GM23338 (cell line): ENCODE measurements at regions not wholly inside any gene's neighbourhood (a gene's known extent, or its start where the extent isn't known, plus 50 kb on each side); places are given as distances from the start of the nearest gene placed in this dataset.

Experiments
- ATAC-seq: fragments of 200-7000 bp; cut with Tn5 transposase; 3 replicates; pipeline ENCODE4 v1.9.1; 2020
- DNase-seq: peaks from one replicate; pipeline ENCODE4 v3.0.0-alpha.2; 2015; ENCODE audit warnings: low spot score
- H2AFZ ChIP-seq: fragments of 200-600 bp; sonication (generic); 2 replicates; pipeline ENCODE4 v1.8.0; 2016; ENCODE audit warnings: antibody characterized with exemption, mild to moderate bottlenecking, moderate library complexity
- H3F3A ChIP-seq: fragments of 200-600 bp; sonication (generic); replicated peaks from 2 replicates; pipeline ENCODE4 v1.8.0; 2017; ENCODE audit warnings: antibody characterized with exemption, mixed run types, low read depth
- H3K27ac ChIP-seq: fragments of 200-600 bp; sonication (generic); 2 replicates; pipeline ENCODE4 v1.6.1; 2016; ENCODE audit warnings: low read depth
- H3K27me3 ChIP-seq: fragments of 200-600 bp; sonication (generic); 2 replicates; pipeline ENCODE4 v1.8.0; 2016; ENCODE audit warnings: mild to moderate bottlenecking, mixed run types, moderate library complexity; ENCODE audit not compliant: insufficient read depth
- H3K36me3 ChIP-seq: fragments of 200-600 bp; sonication (generic); 2 replicates; pipeline ENCODE4 v1.8.0; 2016; ENCODE audit warnings: mild to moderate bottlenecking; ENCODE audit not compliant: insufficient read depth
- H3K4me1 ChIP-seq: fragments of 200-600 bp; sonication (generic); 2 replicates; pipeline ENCODE4 v1.8.0; 2016; ENCODE audit warnings: mild to moderate bottlenecking, moderate library complexity; ENCODE audit not compliant: insufficient read depth
- H3K4me2 ChIP-seq: fragments of 200-600 bp; sonication (generic); 2 replicates; pipeline ENCODE4 v1.7.1; 2017; ENCODE audit warnings: mixed run types
- H3K4me3 ChIP-seq: fragments of 200-600 bp; sonication (generic); 2 replicates; pipeline ENCODE4 v1.6.1; 2016; ENCODE audit warnings: mixed run types
- H3K79me2 ChIP-seq: fragments of 200-600 bp; sonication (generic); replicated peaks from 2 replicates; pipeline ENCODE4 v1.8.0; 2017; ENCODE audit warnings: mild to moderate bottlenecking; ENCODE audit not compliant: insufficient read depth
- H3K9me2 ChIP-seq: fragments of 200-600 bp; sonication (generic); 2 replicates; pipeline ENCODE4 v1.8.0; 2017; ENCODE audit not compliant: insufficient read depth
- H4K20me1 ChIP-seq: fragments of 200-600 bp; sonication (generic); replicated peaks from 2 replicates; pipeline ENCODE4 v1.8.0; 2017; ENCODE audit warnings: mild to moderate bottlenecking; ENCODE audit not compliant: insufficient read depth
- H3K27ac Mint-ChIP-seq: 2 replicates; pipeline ENCODE4 v1.8.0; 2020; ENCODE audit warnings: inconsistent platforms, mild to moderate bottlenecking, moderate library complexity, mixed read lengths
- H3K27me3 Mint-ChIP-seq: 3 replicates; pipeline ENCODE4 v1.8.0; 2022; ENCODE audit warnings: low read depth, mild to moderate bottlenecking, moderate library complexity, mixed read lengths, inconsistent platforms; ENCODE audit not compliant: insufficient read depth, poor library complexity
- H3K36me3 Mint-ChIP-seq: 3 replicates; pipeline ENCODE4 v1.8.0; 2021; ENCODE audit warnings: low read depth, mild to moderate bottlenecking, inconsistent platforms, moderate library complexity, mixed read lengths
- H3K4me1 Mint-ChIP-seq: 3 replicates; pipeline ENCODE4 v1.8.0; 2020; ENCODE audit warnings: mild to moderate bottlenecking, inconsistent platforms, mixed read lengths
- H3K4me3 Mint-ChIP-seq: 3 replicates; pipeline ENCODE4 v1.8.0; 2021; ENCODE audit warnings: moderate library complexity, mild to moderate bottlenecking, inconsistent platforms, mixed read lengths
- H3K9me3 Mint-ChIP-seq: 3 replicates; pipeline ENCODE4 v1.8.0; 2020; ENCODE audit warnings: moderate library complexity, mild to moderate bottlenecking, inconsistent platforms, mixed read lengths
- CREB1 ChIP-seq: fragments of 250-450 bp; sonication (Bioruptor Pico); IDR thresholded peaks from 2 replicates; pipeline ENCODE4 v1.5.0; 2020; ENCODE audit warnings: low read depth, mild to moderate bottlenecking, moderate library complexity
- CTCF ChIP-seq, 2 experiments: fragments of 200-600 bp in 1 of 2; sonication (generic) in 1 of 2; conservative IDR thresholded peaks; 2 replicates each; pipeline versions ENCODE4 v1.5.1 to v1.6.1; 2016 to 2017; ENCODE audit warnings: antibody characterized with exemption in 2 of 2, low read depth in 2 of 2, mild to moderate bottlenecking in 2 of 2, moderate library complexity in 1 of 2
- EZH2 ChIP-seq: fragments of 200-600 bp; sonication (generic); IDR thresholded peaks from one replicate; pipeline ENCODE4 v1.8.0; 2017; ENCODE audit warnings: antibody characterized with exemption, mild to moderate bottlenecking, low read depth; ENCODE audit not compliant: unreplicated experiment
- EZH2phosphoT487 ChIP-seq: fragments of 200-600 bp; sonication (generic); IDR thresholded peaks from one replicate; pipeline ENCODE4 v1.8.1; 2018; ENCODE audit warnings: antibody characterized with exemption; ENCODE audit not compliant: unreplicated experiment
- JUNB ChIP-seq: IDR thresholded peaks from one replicate; pipeline ENCODE4 v1.6.1; 2016; ENCODE audit warnings: antibody characterized with exemption; ENCODE audit not compliant: unreplicated experiment
- NANOG ChIP-seq: IDR thresholded peaks from 2 replicates; pipeline ENCODE4 v1.6.1; 2016; ENCODE audit warnings: antibody characterized with exemption, borderline replicate concordance
- POLR2AphosphoS5 ChIP-seq: IDR thresholded peaks from 2 replicates; pipeline ENCODE4 v1.6.1; 2016; ENCODE audit warnings: antibody characterized with exemption, low read depth
- STAT1 ChIP-seq: IDR thresholded peaks from one replicate; pipeline ENCODE4 v1.6.1; 2016; ENCODE audit warnings: antibody characterized with exemption; ENCODE audit not compliant: unreplicated experiment
- ZNF114 ChIP-seq: fragments of 250-450 bp; sonication (Bioruptor Pico); IDR thresholded peaks from 2 replicates; pipeline ENCODE4 v1.5.0; 2020; ENCODE audit warnings: mild to moderate bottlenecking, moderate library complexity
- TF ChIP-seq, protein P1 (sequence below): IDR thresholded peaks from one replicate; pipeline ENCODE4 v1.6.1; 2018; ENCODE audit warnings: antibody characterized with exemption; ENCODE audit not compliant: unreplicated experiment
- TF ChIP-seq, protein P2 (sequence below): fragments of 250-450 bp; sonication (Bioruptor Pico); IDR thresholded peaks from 2 replicates; pipeline ENCODE4 v1.5.0; 2020; ENCODE audit warnings: mild to moderate bottlenecking, moderate library complexity

DNA sequence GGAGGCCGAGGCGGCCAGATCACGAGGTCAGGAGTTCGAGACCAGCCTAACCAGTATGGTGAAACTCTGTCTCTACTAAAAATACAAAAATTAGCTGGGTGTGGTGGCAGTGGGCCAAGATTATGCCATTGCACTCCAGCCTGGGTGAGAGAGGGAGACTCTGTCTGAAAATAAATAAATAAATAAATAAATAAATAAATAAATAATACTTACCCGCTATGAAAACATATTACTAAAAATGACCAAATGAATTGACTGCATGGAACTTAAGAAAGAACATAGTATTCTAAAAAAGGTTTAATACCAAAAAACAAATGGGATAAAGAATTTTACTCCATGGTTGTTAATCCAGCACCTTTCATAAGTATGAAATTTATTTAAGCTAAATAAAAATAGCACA is 305.0 kb downstream of the GATA3 start (continued):
- no peak for TF ChIP-seq CTCF (conservative IDR thresholded peaks at IDR 0.05; ENCODE audit: low read depth in 2 of 2)
- TF ChIP-seq JUNB, result no peak

DNA sequence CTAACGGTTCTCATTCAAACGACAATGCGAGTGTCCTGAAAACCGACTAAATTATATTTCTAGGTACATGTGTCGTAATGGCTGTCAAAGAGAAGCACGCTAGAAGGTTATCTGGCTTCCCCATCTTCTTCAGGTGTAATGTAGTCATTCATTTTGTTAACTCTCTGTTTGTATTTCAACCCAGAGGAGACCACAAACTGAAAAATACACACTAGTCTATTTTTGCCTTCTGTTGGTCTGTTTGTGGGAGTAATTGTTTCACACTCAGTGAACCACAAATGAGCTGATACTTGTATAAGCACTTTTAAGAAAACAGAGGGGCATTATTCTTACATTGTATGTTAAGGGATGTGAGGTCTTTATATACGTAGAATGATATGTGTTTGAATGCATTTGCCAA is 305.9 kb downstream of the GATA3 start:
- no peak overlapping the region for H2AFZ ChIP-seq
- Mint-ChIP-seq H3K4me1 (no peaks in the 10 kb centered on the region), H3K27me3 (peaks cover 2% of the 10 kb centered on the region), H3K4me3 (no peak overlapping the region), H3K9me3 (no peaks in the 10 kb centered on the region), H3K36me3 (no peaks in the 10 kb centered on the region), H3K27ac (no peak overlapping the region)
- H3K4me1 ChIP-seq, result no peaks in the 10 kb centered on the region
- no peaks in the 10 kb centered on the region for H3K36me3 ChIP-seq
- H3K4me3 ChIP-seq, result no peak overlapping the region
- no peaks in the 10 kb centered on the region for H3K27me3 ChIP-seq
- no peaks in the 10 kb centered on the region for H3K9me2 ChIP-seq
- no peaks in the 10 kb centered on the region for H3K79me2 ChIP-seq
- H3F3A ChIP-seq, result no peaks in the 10 kb centered on the region
- no peak overlapping the region for H3K4me2 ChIP-seq
- H4K20me1 ChIP-seq, result no peaks in the 10 kb centered on the region
- DNase-seq (no peak), ATAC-seq (no peak)
- H3K27ac ChIP-seq, result no peak overlapping the region
- TF ChIP-seq EZH2 (no peak), CTCF (conservative IDR thresholded peaks at IDR 0.05; ENCODE audit: low read depth in 2 of 2) (no peak), CREB1 (CRISPR knock-in tag) (no peak), EZH2phosphoT487 (no peak), POLR2AphosphoS5 (no peak), NANOG (no peak), STAT1 (no peak), JUNB (no peak), ZNF114 (CRISPR knock-in tag) (no peak)
- TF ChIP-seq, protein P1, sequence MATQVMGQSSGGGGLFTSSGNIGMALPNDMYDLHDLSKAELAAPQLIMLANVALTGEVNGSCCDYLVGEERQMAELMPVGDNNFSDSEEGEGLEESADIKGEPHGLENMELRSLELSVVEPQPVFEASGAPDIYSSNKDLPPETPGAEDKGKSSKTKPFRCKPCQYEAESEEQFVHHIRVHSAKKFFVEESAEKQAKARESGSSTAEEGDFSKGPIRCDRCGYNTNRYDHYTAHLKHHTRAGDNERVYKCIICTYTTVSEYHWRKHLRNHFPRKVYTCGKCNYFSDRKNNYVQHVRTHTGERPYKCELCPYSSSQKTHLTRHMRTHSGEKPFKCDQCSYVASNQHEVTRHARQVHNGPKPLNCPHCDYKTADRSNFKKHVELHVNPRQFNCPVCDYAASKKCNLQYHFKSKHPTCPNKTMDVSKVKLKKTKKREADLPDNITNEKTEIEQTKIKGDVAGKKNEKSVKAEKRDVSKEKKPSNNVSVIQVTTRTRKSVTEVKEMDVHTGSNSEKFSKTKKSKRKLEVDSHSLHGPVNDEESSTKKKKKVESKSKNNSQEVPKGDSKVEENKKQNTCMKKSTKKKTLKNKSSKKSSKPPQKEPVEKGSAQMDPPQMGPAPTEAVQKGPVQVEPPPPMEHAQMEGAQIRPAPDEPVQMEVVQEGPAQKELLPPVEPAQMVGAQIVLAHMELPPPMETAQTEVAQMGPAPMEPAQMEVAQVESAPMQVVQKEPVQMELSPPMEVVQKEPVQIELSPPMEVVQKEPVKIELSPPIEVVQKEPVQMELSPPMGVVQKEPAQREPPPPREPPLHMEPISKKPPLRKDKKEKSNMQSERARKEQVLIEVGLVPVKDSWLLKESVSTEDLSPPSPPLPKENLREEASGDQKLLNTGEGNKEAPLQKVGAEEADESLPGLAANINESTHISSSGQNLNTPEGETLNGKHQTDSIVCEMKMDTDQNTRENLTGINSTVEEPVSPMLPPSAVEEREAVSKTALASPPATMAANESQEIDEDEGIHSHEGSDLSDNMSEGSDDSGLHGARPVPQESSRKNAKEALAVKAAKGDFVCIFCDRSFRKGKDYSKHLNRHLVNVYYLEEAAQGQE, result no peak
- TF ChIP-seq, protein P2, sequence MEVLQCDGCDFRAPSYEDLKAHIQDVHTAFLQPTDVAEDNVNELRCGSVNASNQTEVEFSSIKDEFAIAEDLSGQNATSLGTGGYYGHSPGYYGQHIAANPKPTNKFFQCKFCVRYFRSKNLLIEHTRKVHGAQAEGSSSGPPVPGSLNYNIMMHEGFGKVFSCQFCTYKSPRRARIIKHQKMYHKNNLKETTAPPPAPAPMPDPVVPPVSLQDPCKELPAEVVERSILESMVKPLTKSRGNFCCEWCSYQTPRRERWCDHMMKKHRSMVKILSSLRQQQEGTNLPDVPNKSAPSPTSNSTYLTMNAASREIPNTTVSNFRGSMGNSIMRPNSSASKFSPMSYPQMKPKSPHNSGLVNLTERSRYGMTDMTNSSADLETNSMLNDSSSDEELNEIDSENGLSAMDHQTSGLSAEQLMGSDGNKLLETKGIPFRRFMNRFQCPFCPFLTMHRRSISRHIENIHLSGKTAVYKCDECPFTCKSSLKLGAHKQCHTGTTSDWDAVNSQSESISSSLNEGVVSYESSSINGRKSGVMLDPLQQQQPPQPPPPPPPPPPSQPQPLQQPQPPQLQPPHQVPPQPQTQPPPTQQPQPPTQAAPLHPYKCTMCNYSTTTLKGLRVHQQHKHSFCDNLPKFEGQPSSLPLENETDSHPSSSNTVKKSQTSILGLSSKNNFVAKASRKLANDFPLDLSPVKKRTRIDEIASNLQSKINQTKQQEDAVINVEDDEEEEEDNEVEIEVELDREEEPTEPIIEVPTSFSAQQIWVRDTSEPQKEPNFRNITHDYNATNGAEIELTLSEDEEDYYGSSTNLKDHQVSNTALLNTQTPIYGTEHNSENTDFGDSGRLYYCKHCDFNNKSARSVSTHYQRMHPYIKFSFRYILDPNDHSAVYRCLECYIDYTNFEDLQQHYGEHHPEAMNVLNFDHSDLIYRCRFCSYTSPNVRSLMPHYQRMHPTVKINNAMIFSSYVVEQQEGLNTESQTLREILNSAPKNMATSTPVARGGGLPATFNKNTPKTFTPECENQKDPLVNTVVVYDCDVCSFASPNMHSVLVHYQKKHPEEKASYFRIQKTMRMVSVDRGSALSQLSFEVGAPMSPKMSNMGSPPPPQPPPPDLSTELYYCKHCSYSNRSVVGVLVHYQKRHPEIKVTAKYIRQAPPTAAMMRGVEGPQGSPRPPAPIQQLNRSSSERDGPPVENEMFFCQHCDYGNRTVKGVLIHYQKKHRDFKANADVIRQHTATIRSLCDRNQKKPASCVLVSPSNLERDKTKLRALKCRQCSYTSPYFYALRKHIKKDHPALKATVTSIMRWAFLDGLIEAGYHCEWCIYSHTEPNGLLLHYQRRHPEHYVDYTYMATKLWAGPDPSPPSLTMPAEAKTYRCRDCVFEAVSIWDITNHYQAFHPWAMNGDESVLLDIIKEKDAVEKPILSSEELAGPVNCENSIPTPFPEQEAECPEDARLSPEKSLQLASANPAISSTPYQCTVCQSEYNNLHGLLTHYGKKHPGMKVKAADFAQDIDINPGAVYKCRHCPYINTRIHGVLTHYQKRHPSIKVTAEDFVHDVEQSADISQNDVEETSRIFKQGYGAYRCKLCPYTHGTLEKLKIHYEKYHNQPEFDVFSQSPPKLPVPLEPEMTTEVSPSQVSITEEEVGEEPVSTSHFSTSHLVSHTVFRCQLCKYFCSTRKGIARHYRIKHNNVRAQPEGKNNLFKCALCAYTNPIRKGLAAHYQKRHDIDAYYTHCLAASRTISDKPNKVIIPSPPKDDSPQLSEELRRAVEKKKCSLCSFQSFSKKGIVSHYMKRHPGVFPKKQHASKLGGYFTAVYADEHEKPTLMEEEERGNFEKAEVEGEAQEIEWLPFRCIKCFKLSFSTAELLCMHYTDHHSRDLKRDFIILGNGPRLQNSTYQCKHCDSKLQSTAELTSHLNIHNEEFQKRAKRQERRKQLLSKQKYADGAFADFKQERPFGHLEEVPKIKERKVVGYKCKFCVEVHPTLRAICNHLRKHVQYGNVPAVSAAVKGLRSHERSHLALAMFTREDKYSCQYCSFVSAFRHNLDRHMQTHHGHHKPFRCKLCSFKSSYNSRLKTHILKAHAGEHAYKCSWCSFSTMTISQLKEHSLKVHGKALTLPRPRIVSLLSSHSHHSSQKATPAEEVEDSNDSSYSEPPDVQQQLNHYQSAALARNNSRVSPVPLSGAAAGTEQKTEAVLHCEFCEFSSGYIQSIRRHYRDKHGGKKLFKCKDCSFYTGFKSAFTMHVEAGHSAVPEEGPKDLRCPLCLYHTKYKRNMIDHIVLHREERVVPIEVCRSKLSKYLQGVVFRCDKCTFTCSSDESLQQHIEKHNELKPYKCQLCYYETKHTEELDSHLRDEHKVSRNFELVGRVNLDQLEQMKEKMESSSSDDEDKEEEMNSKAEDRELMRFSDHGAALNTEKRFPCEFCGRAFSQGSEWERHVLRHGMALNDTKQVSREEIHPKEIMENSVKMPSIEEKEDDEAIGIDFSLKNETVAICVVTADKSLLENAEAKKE, result no peak
